IMR-90 (cell line): ENCODE measurements at regions not wholly inside any gene's neighbourhood (a gene's known extent, or its start where the extent isn't known, plus 50 kb on each side); places are given as distances from the start of the nearest gene placed in this dataset.

ENCODE experiments used
- ATAC-seq: fragments of 200-7000 bp; cut with Tn5 transposase; 2 replicates; pipeline ENCODE4 v1.9.1; 2020; ENCODE audit warnings: low read depth, mild to moderate bottlenecking, moderate library complexity
- BruUV-seq: library from RNA; stranded (reverse); fragments of 400-500 nt; replicated peaks from 2 replicates; lab custom pipeline; 2021; lab: Mats Ljungman, UMichigan
- CTCF ChIA-PET: fragments of 300-600 bp; formaldehyde crosslinking; extraction: SDS; loops from one replicate; lab custom pipeline; 2021; ENCODE audit warnings: antibody characterized with exemption; lab: Yijun Ruan, JAX
- POLR2A ChIA-PET: fragments of 300-600 bp; sonication (Branson Sonifier 250); formaldehyde crosslinking; loops from one replicate; lab custom pipeline; 2022; ENCODE audit warnings: antibody characterized with exemption; ENCODE audit not compliant: unreplicated experiment; lab: Charles Lee
- DNase-seq: peaks from one replicate; pipeline ENCODE4 v3.0.0; 2013
- H2AFZ ChIP-seq: replicated peaks from 2 replicates; pipeline ENCODE3; 2013; ENCODE audit warnings: low read length, mild to moderate bottlenecking; ENCODE audit not compliant: poor library complexity
- H2AK5ac ChIP-seq: 2 replicates; pipeline ENCODE4 v1.6.1; 2013; ENCODE audit warnings: low read depth, low read length, inconsistent platforms
- H2AK9ac ChIP-seq: replicated peaks from 2 replicates; pipeline ENCODE3; 2013; ENCODE audit warnings: mild to moderate bottlenecking, low read depth, low read length, moderate library complexity; ENCODE audit not compliant: poor library complexity
- H2BK120ac ChIP-seq: 2 replicates; pipeline ENCODE4 v1.6.1; 2013; ENCODE audit warnings: low read depth, low read length, inconsistent platforms
- H2BK15ac ChIP-seq: 3 replicates; pipeline ENCODE4 v1.6.1; 2013; ENCODE audit warnings: low read depth, low read length, inconsistent platforms
- H2BK20ac ChIP-seq: 2 replicates; pipeline ENCODE4 v1.6.1; 2013; ENCODE audit warnings: low read depth, mild to moderate bottlenecking, inconsistent platforms, low read length, moderate library complexity
- H2BK5ac ChIP-seq: 2 replicates; pipeline ENCODE4 v1.6.1; 2013; ENCODE audit warnings: mild to moderate bottlenecking, low read depth, low read length, inconsistent platforms; ENCODE audit not compliant: poor library complexity, severe bottlenecking
- H3K14ac ChIP-seq: replicated peaks from 2 replicates; pipeline ENCODE4 v1.6.1; 2013; ENCODE audit warnings: low read depth, low read length, inconsistent platforms
- H3K18ac ChIP-seq: 2 replicates; pipeline ENCODE4 v1.6.1; 2013; ENCODE audit warnings: low read depth, low read length, control low read depth
- H3K23ac ChIP-seq: 2 replicates; pipeline ENCODE4 v1.6.1; 2013; ENCODE audit warnings: low read depth, low read length, inconsistent platforms
- H3K27ac ChIP-seq: 2 replicates; pipeline ENCODE4 v1.5.1; 2013; ENCODE audit warnings: mild to moderate bottlenecking, control low read depth, low read length; ENCODE audit not compliant: insufficient read depth
- H3K27me3 ChIP-seq: 2 replicates; pipeline ENCODE4 v1.6.1; 2013; ENCODE audit warnings: low read length; ENCODE audit not compliant: control insufficient read depth, insufficient read depth
- H3K36me3 ChIP-seq: 2 replicates; pipeline ENCODE4 v1.6.1; 2013; ENCODE audit warnings: low read length, mixed read lengths; ENCODE audit not compliant: control insufficient read depth, insufficient read depth
- H3K4ac ChIP-seq: 2 replicates; pipeline ENCODE4 v1.6.1; 2013; ENCODE audit warnings: low read depth, low read length, inconsistent platforms
- H3K4me1 ChIP-seq: 2 replicates; pipeline ENCODE4 v1.6.1; 2013; ENCODE audit warnings: low read length, mixed read lengths; ENCODE audit not compliant: control insufficient read depth, insufficient read depth
- H3K4me2 ChIP-seq: 2 replicates; pipeline ENCODE4 v1.6.1; 2013; ENCODE audit warnings: low read depth, mild to moderate bottlenecking, control low read depth, low read length, moderate library complexity
- H3K4me3 ChIP-seq: 2 replicates; pipeline ENCODE4 v1.5.1; 2013; ENCODE audit warnings: low read depth, mild to moderate bottlenecking, control low read depth, low read length, moderate library complexity; ENCODE audit not compliant: insufficient read depth
- H3K56ac ChIP-seq: 2 replicates; pipeline ENCODE4 v1.6.1; 2013; ENCODE audit warnings: low read length, inconsistent platforms; ENCODE audit not compliant: insufficient read depth; ENCODE audit errors: extremely low read depth
- H3K79me1 ChIP-seq, 2 experiments: 2 replicates each; pipeline ENCODE4 v1.6.1; 2013; ENCODE audit warnings: low read length in 2 of 2, inconsistent platforms in 1 of 2, low read depth in 1 of 2
- H3K9ac ChIP-seq: 2 replicates; pipeline ENCODE4 v1.6.1; 2013; ENCODE audit warnings: low read depth, low read length, control low read depth
- H3K9me1 ChIP-seq: 2 replicates; pipeline ENCODE4 v1.6.1; 2013; ENCODE audit warnings: low read length, inconsistent platforms; ENCODE audit not compliant: insufficient read depth
- H3K9me3 ChIP-seq: 2 replicates; pipeline ENCODE4 v1.6.1; 2013; ENCODE audit warnings: low read length; ENCODE audit not compliant: control insufficient read depth, insufficient read depth
- H4K20me1 ChIP-seq: 2 replicates; pipeline ENCODE4 v1.6.1; 2013; ENCODE audit warnings: low read length, inconsistent platforms; ENCODE audit not compliant: insufficient read depth
- H4K5ac ChIP-seq: 2 replicates; pipeline ENCODE4 v1.6.1; 2013; ENCODE audit warnings: mild to moderate bottlenecking, low read depth, low read length, control low read depth
- H4K8ac ChIP-seq, 2 experiments: 2 replicates each; pipeline ENCODE4 v1.6.1; 2013; ENCODE audit warnings: low read depth in 2 of 2, low read length in 2 of 2, control low read depth in 1 of 2, inconsistent platforms in 1 of 2
- H4K91ac ChIP-seq: 2 replicates; pipeline ENCODE4 v1.6.1; 2013; ENCODE audit warnings: low read depth, low read length, inconsistent platforms; ENCODE audit not compliant: insufficient read depth
- BHLHE40 ChIP-seq: fragments of 150-350 bp; IDR thresholded peaks from 2 replicates; pipeline ENCODE4 v1.6.1; 2016; ENCODE audit warnings: mild to moderate bottlenecking, low read depth, low read length
- CEBPB ChIP-seq: IDR thresholded peaks from 2 replicates; pipeline ENCODE4 v1.6.1; 2012; ENCODE audit warnings: low read depth, low read length, improper control_type of control experiment
- CHD1 ChIP-seq: IDR thresholded peaks from 2 replicates; pipeline ENCODE4 v1.6.1; 2012; ENCODE audit warnings: low read depth, low read length, improper control_type of control experiment
- FOS ChIP-seq: fragments of 150-350 bp; IDR thresholded peaks from 2 replicates; pipeline ENCODE4 v1.6.1; 2016; ENCODE audit warnings: low read depth, low read length
- MAFK ChIP-seq: IDR thresholded peaks from 2 replicates; pipeline ENCODE4 v1.6.1; 2012; ENCODE audit warnings: low read depth, low read length, improper control_type of control experiment
- MAZ ChIP-seq: IDR thresholded peaks from 2 replicates; pipeline ENCODE4 v1.6.1; 2012; ENCODE audit warnings: low read depth, mild to moderate bottlenecking, low read length, improper control_type of control experiment, moderate library complexity, borderline replicate concordance
- MXI1 ChIP-seq: IDR thresholded peaks from 2 replicates; pipeline ENCODE4 v1.6.1; 2012; ENCODE audit warnings: low read depth, mild to moderate bottlenecking, low read length, moderate library complexity, borderline replicate concordance
- NFE2L2 ChIP-seq: fragments of 150-350 bp; IDR thresholded peaks from 2 replicates; pipeline ENCODE4 v1.6.1; 2016; ENCODE audit warnings: low read depth, mild to moderate bottlenecking, low read length
- POLR2A ChIP-seq: IDR thresholded peaks from 2 replicates; pipeline ENCODE4 v1.6.1; 2012; ENCODE audit warnings: mild to moderate bottlenecking, low read depth, low read length
- RAD21 ChIP-seq: IDR thresholded peaks from 2 replicates; pipeline ENCODE4 v1.6.1; 2012; ENCODE audit warnings: low read length, improper control_type of control experiment
- RCOR1 ChIP-seq: IDR thresholded peaks from 2 replicates; pipeline ENCODE4 v1.6.1; 2012; ENCODE audit warnings: mild to moderate bottlenecking, low read length, improper control_type of control experiment; ENCODE audit not compliant: insufficient replicate concordance
- RFX5 ChIP-seq: IDR thresholded peaks from 2 replicates; pipeline ENCODE4 v1.8.0; 2012; ENCODE audit warnings: low read depth, mild to moderate bottlenecking, low read length, moderate library complexity
- SMC3 ChIP-seq: fragments of 150-350 bp; IDR thresholded peaks from 2 replicates; pipeline ENCODE4 v1.6.1; 2016; ENCODE audit warnings: low read depth, mild to moderate bottlenecking, antibody characterized with exemption, low read length, moderate library complexity
- WGBS, 2 experiments: methylation state at CpG; one replicate each; pipeline versions ENCODE4 v1.1.5 to v1.1.7; 2013; ENCODE audit warnings: missing lambda C conversion rate in 2 of 2; ENCODE audit not compliant: insufficient read length in 1 of 2; ENCODE audit errors: extremely low coverage in 2 of 2; 5-methylcytosine and 5-hydroxymethylcytosine counted together
- dilution Hi-C: fragments of 300-500 bp; cut with HindIII; formaldehyde crosslinking; loops from one replicate; pipeline ENCODE4 v1.14.3; 2018; ENCODE audit warnings: low sequenced_read_pairs; ENCODE audit not compliant: unreplicated experiment
- in situ Hi-C: fragments of 300-500 bp; cut with MboI; formaldehyde crosslinking; loops from 3 replicates; pipeline ENCODE4 v1.14.3; 2019; ENCODE audit warnings: low sequenced_read_pairs, inconsistent platforms, mixed read lengths
- intact Hi-C: fragments of 100-400 bp; cut with micrococcal nuclease; formaldehyde crosslinking; loops from 2 replicates; pipeline ENCODE4 v1.10.0; 2022
- TF ChIP-seq, protein P1 (sequence below): fragments of 150-350 bp; IDR thresholded peaks from 2 replicates; pipeline ENCODE4 v1.6.1; 2017; ENCODE audit warnings: mild to moderate bottlenecking, antibody characterized with exemption, low read length, low read depth
- TF ChIP-seq, protein P2 (sequence below): fragments of 150-350 bp; IDR thresholded peaks from 2 replicates; pipeline ENCODE4 v1.6.1; 2016; ENCODE audit warnings: low read depth, mild to moderate bottlenecking, low read length, moderate library complexity, borderline replicate concordance
- TF ChIP-seq, protein P3 (sequence below): conservative IDR thresholded peaks from 2 replicates; pipeline ENCODE4 v1.5.1; 2012; ENCODE audit warnings: mild to moderate bottlenecking, low read depth, low read length, improper control_type of control experiment

DNA sequence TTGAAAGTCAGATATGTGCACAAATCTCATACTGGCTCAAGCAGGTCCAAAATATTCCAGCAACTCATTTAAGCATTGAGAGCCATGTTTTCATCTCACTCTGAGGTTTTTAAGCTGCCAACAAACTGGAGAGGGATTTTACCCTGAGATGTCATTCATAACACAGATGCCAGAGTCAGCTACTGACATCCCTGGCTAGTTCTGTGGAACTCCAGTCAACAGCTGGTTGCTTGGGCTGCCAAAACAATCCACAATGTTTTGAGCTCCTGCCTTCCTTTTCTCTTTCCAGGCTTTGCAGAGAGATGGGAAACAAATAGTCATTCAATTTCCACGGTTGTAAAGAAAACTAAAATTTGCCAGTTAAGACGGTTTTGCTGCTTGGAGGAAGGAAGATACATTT lies 621.2 kb upstream of the FBXO33 start:
- ChIA-PET POLR2A (no interaction called here), CTCF (no interaction called here)
- no peak overlapping the region for H3K18ac ChIP-seq
- no peak overlapping the region for H2BK20ac ChIP-seq
- H3K9ac ChIP-seq: no peak overlapping the region
- no peak overlapping the region for H3K4me3 ChIP-seq
- H3K56ac ChIP-seq: no peak overlapping the region
- ATAC-seq: no peak
- H2BK15ac ChIP-seq: no peak overlapping the region
- H4K20me1 ChIP-seq: no peaks in the 10 kb centered on the region
- H2BK120ac ChIP-seq: no peak overlapping the region
- TF ChIP-seq RFX5: no peak
- no peak for TF ChIP-seq BHLHE40
- TF ChIP-seq RCOR1: no peak
- TF ChIP-seq FOS: no peak
- no peak for TF ChIP-seq NFE2L2
- TF ChIP-seq, protein P1, sequence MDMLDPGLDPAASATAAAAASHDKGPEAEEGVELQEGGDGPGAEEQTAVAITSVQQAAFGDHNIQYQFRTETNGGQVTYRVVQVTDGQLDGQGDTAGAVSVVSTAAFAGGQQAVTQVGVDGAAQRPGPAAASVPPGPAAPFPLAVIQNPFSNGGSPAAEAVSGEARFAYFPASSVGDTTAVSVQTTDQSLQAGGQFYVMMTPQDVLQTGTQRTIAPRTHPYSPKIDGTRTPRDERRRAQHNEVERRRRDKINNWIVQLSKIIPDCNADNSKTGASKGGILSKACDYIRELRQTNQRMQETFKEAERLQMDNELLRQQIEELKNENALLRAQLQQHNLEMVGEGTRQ: no peak
- no peak for TF ChIP-seq MAZ
- TF ChIP-seq CEBPB: no peak
- TF ChIP-seq SMC3: no peak
- TF ChIP-seq RAD21: no peak
- TF ChIP-seq, protein P2, sequence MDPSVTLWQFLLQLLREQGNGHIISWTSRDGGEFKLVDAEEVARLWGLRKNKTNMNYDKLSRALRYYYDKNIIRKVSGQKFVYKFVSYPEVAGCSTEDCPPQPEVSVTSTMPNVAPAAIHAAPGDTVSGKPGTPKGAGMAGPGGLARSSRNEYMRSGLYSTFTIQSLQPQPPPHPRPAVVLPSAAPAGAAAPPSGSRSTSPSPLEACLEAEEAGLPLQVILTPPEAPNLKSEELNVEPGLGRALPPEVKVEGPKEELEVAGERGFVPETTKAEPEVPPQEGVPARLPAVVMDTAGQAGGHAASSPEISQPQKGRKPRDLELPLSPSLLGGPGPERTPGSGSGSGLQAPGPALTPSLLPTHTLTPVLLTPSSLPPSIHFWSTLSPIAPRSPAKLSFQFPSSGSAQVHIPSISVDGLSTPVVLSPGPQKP: no peak
- no peak for TF ChIP-seq MAFK
- TF ChIP-seq, protein P3, sequence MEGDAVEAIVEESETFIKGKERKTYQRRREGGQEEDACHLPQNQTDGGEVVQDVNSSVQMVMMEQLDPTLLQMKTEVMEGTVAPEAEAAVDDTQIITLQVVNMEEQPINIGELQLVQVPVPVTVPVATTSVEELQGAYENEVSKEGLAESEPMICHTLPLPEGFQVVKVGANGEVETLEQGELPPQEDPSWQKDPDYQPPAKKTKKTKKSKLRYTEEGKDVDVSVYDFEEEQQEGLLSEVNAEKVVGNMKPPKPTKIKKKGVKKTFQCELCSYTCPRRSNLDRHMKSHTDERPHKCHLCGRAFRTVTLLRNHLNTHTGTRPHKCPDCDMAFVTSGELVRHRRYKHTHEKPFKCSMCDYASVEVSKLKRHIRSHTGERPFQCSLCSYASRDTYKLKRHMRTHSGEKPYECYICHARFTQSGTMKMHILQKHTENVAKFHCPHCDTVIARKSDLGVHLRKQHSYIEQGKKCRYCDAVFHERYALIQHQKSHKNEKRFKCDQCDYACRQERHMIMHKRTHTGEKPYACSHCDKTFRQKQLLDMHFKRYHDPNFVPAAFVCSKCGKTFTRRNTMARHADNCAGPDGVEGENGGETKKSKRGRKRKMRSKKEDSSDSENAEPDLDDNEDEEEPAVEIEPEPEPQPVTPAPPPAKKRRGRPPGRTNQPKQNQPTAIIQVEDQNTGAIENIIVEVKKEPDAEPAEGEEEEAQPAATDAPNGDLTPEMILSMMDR: no peak
- no peak for TF ChIP-seq POLR2A
- no peak for TF ChIP-seq MXI1
- TF ChIP-seq CHD1: no peak
- H2AFZ ChIP-seq: no peak overlapping the region
- no peak overlapping the region for H2AK9ac ChIP-seq
- H4K91ac ChIP-seq: no peak overlapping the region
- H3K4me1 ChIP-seq: no peaks in the 10 kb centered on the region
- dilution Hi-C loops: no loop called here
- no peaks in the 10 kb centered on the region for H3K36me3 ChIP-seq
- H4K5ac ChIP-seq: no peak overlapping the region
- no peaks in the 10 kb centered on the region for H3K27me3 ChIP-seq
- no peak overlapping the region for H3K4ac ChIP-seq
- H3K14ac ChIP-seq: no peak overlapping the region
- no peaks in the 10 kb centered on the region for H3K9me1 ChIP-seq
- H4K8ac ChIP-seq: no peak overlapping the region
- no peak overlapping the region for H3K23ac ChIP-seq
- no peak overlapping the region for H3K27ac ChIP-seq
- H2AK5ac ChIP-seq: no peak overlapping the region
- in situ Hi-C loops: no loop called here
- no TSS peak for BruUV-seq
- DNase-seq: no peak
- H3K9me3 ChIP-seq: peaks cover 2% of the 10 kb centered on the region; the same call in 1 of the 2 replicates
- no peak overlapping the region for H2BK5ac ChIP-seq
- WGBS, 2 experiments: no CpG with 5 or more reads among the region's 2 CpGs
- H3K4me2 ChIP-seq: no peak overlapping the region
- H3K79me1 ChIP-seq: no peaks in the 10 kb centered on the region
- intact Hi-C loops: no loop called here
